Heart right ventricle (tissue), 16 donors: ENCODE measurements at regions not wholly inside any gene's neighbourhood (a gene's known extent, or its start where the extent isn't known, plus 50 kb on each side); places are given as distances from the start of the nearest gene placed in this dataset.

Source experiments
- ATAC-seq, 8 donors: fragments of 200-7000 bp; cut with Tn5 transposase; one replicate each; pipeline ENCODE4 v1.9.1; 2020; ENCODE audit warnings: mild to moderate bottlenecking in 8 of 8, moderate library complexity in 8 of 8, moderate number of reproducible peaks in 1 of 8
- DNase-seq, 2 donors: peaks; one replicate each; pipeline ENCODE4 v3.0.0-alpha.2; 2020
- H3K27ac ChIP-seq, 10 donors: fragments of 200-600 bp; sonication (generic) in 2 of 10; one replicate each; pipeline versions ENCODE4 v1.5.0 to v1.8.0; 2020 to 2022; ENCODE audit warnings: mild to moderate bottlenecking in 3 of 10
- H3K27me3 ChIP-seq, 7 donors: fragments of 200-600 bp; one replicate each; pipeline ENCODE4 v1.8.0; 2021 to 2022; ENCODE audit warnings: mild to moderate bottlenecking in 2 of 7
- H3K36me3 ChIP-seq, 9 donors: fragments of 200-600 bp; sonication (generic) in 1 of 9; one replicate each; pipeline versions ENCODE4 v1.5.0 to v1.8.0; 2020 to 2022; ENCODE audit warnings: mild to moderate bottlenecking in 2 of 9
- H3K4me1 ChIP-seq, 9 donors: fragments of 200-600 bp; sonication (generic) in 1 of 9; one replicate each; pipeline versions ENCODE4 v1.5.0 to v1.8.0; 2020 to 2022; ENCODE audit warnings: mild to moderate bottlenecking in 4 of 9
- H3K4me3 ChIP-seq, 10 donors: fragments of 200-600 bp; sonication (generic) in 2 of 10; one replicate each; pipeline versions ENCODE4 v1.5.0 to v1.8.0; 2020 to 2022; ENCODE audit warnings: mild to moderate bottlenecking in 7 of 10, moderate library complexity in 2 of 10
- H3K9me3 ChIP-seq, 11 donors: fragments of 200-600 bp in 10 of 11; sonication (generic) in 2 of 11; one replicate each; pipeline versions ENCODE4 v1.5.0 to v1.8.0; 2013 to 2022; ENCODE audit warnings: mild to moderate bottlenecking in 2 of 11, control low read depth in 1 of 11, moderate library complexity in 1 of 11
- CTCF ChIP-seq, 9 donors: fragments of 200-600 bp; sonication (generic) in 2 of 9; IDR thresholded peaks; one replicate each; pipeline versions ENCODE4 v1.5.0 to v1.8.0; 2021 to 2022; ENCODE audit warnings: antibody characterized with exemption in 9 of 9, mild to moderate bottlenecking in 5 of 9, moderate library complexity in 1 of 9
- WGBS, 2 donors: extraction: QIAGEN DNeasy Blood & Tissue Kit; methylation state at CpG; one replicate each; pipeline ENCODE4 v1.1.7; 2013; ENCODE audit warnings: inconsistent platforms in 1 of 2; 5-methylcytosine and 5-hydroxymethylcytosine counted together
- intact Hi-C, 10 donors: fragments of 100-400 bp; cut with DNase I; formaldehyde crosslinking; loops; one replicate each; pipeline versions ENCODE4 v1.11.1 to v1.14.2; 2022
- donor health status: Arrhythmogenic right ventricular cardiomyopathy.
- donor health status: ischemic (EF 13 %, LVEDD 7.1; RV severe dilation, severe dysfunction).
- donor health status: healthy with polysubstance abuse.
- donor health status: DM: no; HTN: yes; CAD: no.
- donor health status: DM: no; HTN: no; CAD: no.
- donor health status: ischemic (EF 25% LVEDD 6.9; RV normal size, moderate dysfunction).
- donor health status: ischemic (EF 25% LVEDD 5.7; RV mildly dilated, moderate dysfunction).
- donor health status: healthy.
- donor health status: DM: yes; HTN: yes; CAD: no.
- donor health status: Ischemic cardiomyopathy.
- donor health status: ischemic (EF 35%, LVEDD 5.7; RV mildly dilated, moderate dysfunction).
- donor health status: nonischemic (EF 11% LVEDD 7.7; RV severe dilation, severe dysfunction).
- donor health status: DM: yes; HTN: yes; CAD: no.
- donor health status: PGD.
- donor health status: ischemic (EF 29% LVEDD 5.4; RV normal size, mild dysfunction).
- donor health status: nonischemic (EF 23%, LVEDD 6.1; RV moderate dilation, normal function).

GRCh38 chr5:126195410-126196100 is 227.7 kb upstream of the GRAMD2B start:
- ATAC-seq, result no peak
- intact Hi-C loops, result no loop called here
- Histone ChIP-seq H3K36me3 (no peaks in the 10 kb centered on the region), H3K9me3 (no peaks in the 10 kb centered on the region), H3K4me1 (no peaks in the 10 kb centered on the region), H3K4me3 (no peak overlapping the region), H3K27me3 (no peaks in the 10 kb centered on the region), H3K27ac (no peak overlapping the region)
- 83 to 87% methylated on average over 5 of the region's 5 CpGs for WGBS, 2 donors
- TF ChIP-seq CTCF (IDR thresholded peaks at IDR 0.05), result no peak
- no peak for DNase-seq

GRCh38 chr5:126198531-126198930 is 224.7 kb upstream of the GRAMD2B start:
- ATAC-seq (no peak), DNase-seq (no peak)
- TF ChIP-seq CTCF (IDR thresholded peaks at IDR 0.05), result no peak
- Histone ChIP-seq H3K4me3 (no peak overlapping the region), H3K4me1 (no peaks in the 10 kb centered on the region), H3K27ac (no peak overlapping the region), H3K9me3 (peaks cover 0 to 3% (median 0%) of the 10 kb centered on the region in 11 donors), H3K36me3 (no peaks in the 10 kb centered on the region), H3K27me3 (no peaks in the 10 kb centered on the region)
- 46 to 58% methylated on average over 2 of the region's 2 CpGs for WGBS, 2 donors
- intact Hi-C loops, result no loop called here

GRCh38 chr5:126199467-126199866 is 223.7 kb upstream of the GRAMD2B start:
- no peak for TF ChIP-seq CTCF (IDR thresholded peaks at IDR 0.05)
- H3K9me3 ChIP-seq, result peaks cover 0 to 9% (median 0%) of the 10 kb centered on the region in 11 donors
- no peaks in the 10 kb centered on the region for H3K36me3 ChIP-seq
- DNase-seq (no peak), ATAC-seq (no peak)
- H3K4me1 ChIP-seq, result no peaks in the 10 kb centered on the region
- no peak overlapping the region for H3K4me3 ChIP-seq
- intact Hi-C loops, result no loop called here
- H3K27ac ChIP-seq, result no peak overlapping the region
- H3K27me3 ChIP-seq, result no peaks in the 10 kb centered on the region
- 86% methylated on average over 4 of the region's 4 CpGs for WGBS, 2 donors

GRCh38 chr5:126208691-126209090 is 214.5 kb upstream of the GRAMD2B start:
- no peak for TF ChIP-seq CTCF (IDR thresholded peaks at IDR 0.05)
- ATAC-seq, result no peak
- no peaks in the 10 kb centered on the region for H3K36me3 ChIP-seq
- peaks cover 0 to 34% (median 5%) of the 10 kb centered on the region in 11 donors for H3K9me3 ChIP-seq
- no peak for DNase-seq
- H3K27me3 ChIP-seq, result no peaks in the 10 kb centered on the region
- WGBS, 2 donors, result 70 to 73% methylated on average over 4 of the region's 4 CpGs
- intact Hi-C loops, result no loop called here
- no peak overlapping the region for H3K4me3 ChIP-seq
- H3K4me1 ChIP-seq, result no peaks in the 10 kb centered on the region
- H3K27ac ChIP-seq, result no peak overlapping the region
